ENCODE measurements at regions not wholly inside any gene's neighbourhood (a gene's known extent, or its start where the extent isn't known, plus 50 kb on each side); places are given as distances from the start of the nearest gene placed in this dataset.

DNA sequence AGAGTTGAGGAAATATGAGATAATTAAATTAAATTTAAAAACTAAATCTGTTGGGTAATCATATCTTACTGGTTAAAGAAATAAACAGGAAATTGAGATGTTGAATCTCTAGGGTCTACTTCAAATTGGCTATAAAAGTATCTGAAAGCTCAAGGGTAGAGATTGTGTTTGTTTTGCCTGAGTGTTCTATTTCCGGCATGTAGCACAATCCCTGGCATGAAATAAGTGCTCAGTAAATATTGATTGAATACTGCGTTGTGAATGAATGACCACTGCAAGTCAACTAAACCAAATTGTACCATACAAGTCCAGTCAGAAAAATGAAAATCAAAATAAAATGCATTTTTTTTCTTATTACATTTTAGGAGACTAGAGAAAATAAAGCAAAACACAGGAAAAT is 709.8 kb downstream of the EPM2A start (continued):
- TF ChIP-seq, protein P1, sequence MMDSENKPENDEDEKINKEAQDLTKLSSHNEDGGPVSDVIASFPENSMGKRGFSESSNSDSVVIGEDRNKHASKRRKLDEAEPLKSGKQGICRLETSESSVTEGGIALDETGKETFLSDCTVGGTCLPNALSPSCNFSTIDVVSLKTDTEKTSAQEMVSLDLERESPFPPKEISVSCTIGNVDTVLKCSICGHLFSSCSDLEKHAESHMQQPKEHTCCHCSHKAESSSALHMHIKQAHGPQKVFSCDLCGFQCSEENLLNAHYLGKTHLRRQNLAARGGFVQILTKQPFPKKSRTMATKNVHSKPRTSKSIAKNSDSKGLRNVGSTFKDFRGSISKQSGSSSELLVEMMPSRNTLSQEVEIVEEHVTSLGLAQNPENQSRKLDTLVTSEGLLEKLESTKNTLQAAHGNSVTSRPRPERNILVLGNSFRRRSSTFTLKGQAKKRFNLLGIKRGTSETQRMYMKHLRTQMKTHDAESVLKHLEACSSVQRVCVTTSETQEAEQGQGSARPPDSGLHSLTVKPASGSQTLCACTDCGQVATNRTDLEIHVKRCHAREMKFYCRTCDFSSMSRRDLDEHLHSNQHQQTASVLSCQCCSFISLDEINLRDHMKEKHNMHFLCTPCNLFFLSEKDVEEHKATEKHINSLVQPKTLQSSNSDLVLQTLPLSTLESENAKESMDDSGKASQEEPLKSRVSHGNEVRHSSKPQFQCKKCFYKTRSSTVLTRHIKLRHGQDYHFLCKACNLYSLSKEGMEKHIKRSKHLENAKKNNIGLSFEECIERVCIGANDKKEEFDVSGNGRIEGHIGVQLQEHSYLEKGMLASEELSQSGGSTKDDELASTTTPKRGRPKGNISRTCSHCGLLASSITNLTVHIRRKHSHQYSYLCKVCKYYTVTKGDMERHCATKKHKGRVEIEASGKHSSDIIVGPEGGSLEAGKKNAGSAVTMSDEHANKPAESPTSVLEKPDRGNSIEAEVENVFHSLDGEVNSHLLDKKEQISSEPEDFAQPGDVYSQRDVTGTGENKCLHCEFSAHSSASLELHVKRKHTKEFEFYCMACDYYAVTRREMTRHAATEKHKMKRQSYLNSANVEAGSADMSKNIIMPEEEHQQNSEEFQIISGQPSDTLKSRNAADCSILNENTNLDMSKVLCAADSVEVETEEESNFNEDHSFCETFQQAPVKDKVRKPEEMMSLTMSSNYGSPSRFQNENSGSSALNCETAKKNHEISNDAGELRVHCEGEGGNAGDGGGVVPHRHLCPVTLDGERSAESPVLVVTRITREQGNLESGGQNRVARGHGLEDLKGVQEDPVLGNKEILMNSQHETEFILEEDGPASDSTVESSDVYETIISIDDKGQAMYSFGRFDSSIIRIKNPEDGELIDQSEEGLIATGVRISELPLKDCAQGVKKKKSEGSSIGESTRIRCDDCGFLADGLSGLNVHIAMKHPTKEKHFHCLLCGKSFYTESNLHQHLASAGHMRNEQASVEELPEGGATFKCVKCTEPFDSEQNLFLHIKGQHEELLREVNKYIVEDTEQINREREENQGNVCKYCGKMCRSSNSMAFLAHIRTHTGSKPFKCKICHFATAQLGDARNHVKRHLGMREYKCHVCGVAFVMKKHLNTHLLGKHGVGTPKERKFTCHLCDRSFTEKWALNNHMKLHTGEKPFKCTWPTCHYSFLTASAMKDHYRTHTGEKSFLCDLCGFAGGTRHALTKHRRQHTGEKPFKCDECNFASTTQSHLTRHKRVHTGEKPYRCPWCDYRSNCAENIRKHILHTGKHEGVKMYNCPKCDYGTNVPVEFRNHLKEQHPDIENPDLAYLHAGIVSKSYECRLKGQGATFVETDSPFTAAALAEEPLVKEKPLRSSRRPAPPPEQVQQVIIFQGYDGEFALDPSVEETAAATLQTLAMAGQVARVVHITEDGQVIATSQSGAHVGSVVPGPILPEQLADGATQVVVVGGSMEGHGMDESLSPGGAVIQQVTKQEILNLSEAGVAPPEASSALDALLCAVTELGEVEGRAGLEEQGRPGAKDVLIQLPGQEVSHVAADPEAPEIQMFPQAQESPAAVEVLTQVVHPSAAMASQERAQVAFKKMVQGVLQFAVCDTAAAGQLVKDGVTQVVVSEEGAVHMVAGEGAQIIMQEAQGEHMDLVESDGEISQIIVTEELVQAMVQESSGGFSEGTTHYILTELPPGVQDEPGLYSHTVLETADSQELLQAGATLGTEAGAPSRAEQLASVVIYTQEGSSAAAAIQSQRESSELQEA (CRISPR knock-in tag; IDR thresholded peaks at IDR 0.05; ENCODE audit: not compliant biosample characterization): no peak
- TF ChIP-seq ZNF552 (CRISPR knock-in tag; IDR thresholded peaks at IDR 0.05; ENCODE audit: borderline replicate concordance): no peak
- no peak for TF ChIP-seq ZIK1 (CRISPR knock-in tag; IDR thresholded peaks at IDR 0.05; ENCODE audit: borderline replicate concordance, low read depth)
- TF ChIP-seq HIVEP1 (CRISPR knock-in tag; IDR thresholded peaks at IDR 0.05): no peak
- TF ChIP-seq TBP (CRISPR knock-in tag; IDR thresholded peaks at IDR 0.05): no peak
- no peak for TF ChIP-seq E2F2 (CRISPR knock-in tag; IDR thresholded peaks at IDR 0.05; ENCODE audit: borderline replicate concordance)
- TF ChIP-seq NFE2 (CRISPR knock-in tag; IDR thresholded peaks at IDR 0.05): no peak
- no peak for TF ChIP-seq SOX13 (IDR thresholded peaks at IDR 0.05)
- TF ChIP-seq SOX13 (CRISPR knock-in tag; conservative IDR thresholded peaks at IDR 0.05 in 1 of 2, IDR thresholded peaks at IDR 0.05 in 1 of 2): peak in 1 of 2 experiments; percentile 84; a peak in 2 of 4 replicates
- TF ChIP-seq FOSL1 (CRISPR knock-in tag; IDR thresholded peaks at IDR 0.05; ENCODE audit: borderline replicate concordance): no peak
- peak; percentile 72 for TF ChIP-seq ELF1 (CRISPR knock-in tag; IDR thresholded peaks at IDR 0.05)
- TF ChIP-seq IKZF1 (IDR thresholded peaks at IDR 0.05): no peak
- no peak for TF ChIP-seq MTF2 (CRISPR knock-in tag; IDR thresholded peaks at IDR 0.05; ENCODE audit: borderline replicate concordance)
- TF ChIP-seq AGO2 (optimal IDR thresholded peaks at IDR 0.05; ENCODE audit: low read depth, low read length): no peak
- TF ChIP-seq PCBP2 (optimal IDR thresholded peaks at IDR 0.05; ENCODE audit: low read depth, low read length, poor library complexity, severe bottlenecking): no peak
- no peak for TF ChIP-seq EZH2 (conservative IDR thresholded peaks at IDR 0.05; ENCODE audit: low read depth, low read length)
- no peak for TF ChIP-seq U2AF1 (optimal IDR thresholded peaks at IDR 0.05; ENCODE audit: low read depth, low read length)
- TF ChIP-seq GPN1 (CRISPR knock-in tag; IDR thresholded peaks at IDR 0.05; ENCODE audit: borderline replicate concordance): no peak
- TF ChIP-seq ZNF530 (CRISPR knock-in tag; IDR thresholded peaks at IDR 0.05; ENCODE audit: low read depth): no peak
- no peak for TF ChIP-seq PTBP1 (IDR thresholded peaks at IDR 0.05; ENCODE audit: low read depth, low read length, poor library complexity, severe bottlenecking)
- no peak for TF ChIP-seq ZNF274 (CRISPR knock-in tag; IDR thresholded peaks at IDR 0.05)
- TF ChIP-seq CENPX (CRISPR knock-in tag; IDR thresholded peaks at IDR 0.05): no peak
- no peak for TF ChIP-seq SRF (IDR thresholded peaks at IDR 0.05; ENCODE audit: low read depth, low read length)

Measured in HepG2 (cell line).